Upper lobe of right lung (tissue), 1 donor: ENCODE measurements at regions not wholly inside any gene's neighbourhood (a gene's known extent, or its start where the extent isn't known, plus 50 kb on each side); places are given as distances from the start of the nearest gene placed in this dataset.

Source experiments
- ATAC-seq: fragments of 200-7000 bp; cut with Tn5 transposase; one replicate; pipeline ENCODE4 v1.9.1; 2020; ENCODE audit warnings: mild to moderate bottlenecking, moderate library complexity
- DNase-seq: peaks from one replicate; pipeline ENCODE4 v3.0.0-alpha.2; 2020
- H3K27ac ChIP-seq: fragments of 200-600 bp; one replicate; pipeline ENCODE4 v1.8.0; 2022
- H3K27me3 ChIP-seq: fragments of 200-600 bp; one replicate; pipeline ENCODE4 v1.8.0; 2022; ENCODE audit warnings: mild to moderate bottlenecking
- H3K36me3 ChIP-seq: fragments of 200-600 bp; one replicate; pipeline ENCODE4 v1.8.0; 2022
- H3K4me1 ChIP-seq: fragments of 200-600 bp; one replicate; pipeline ENCODE4 v1.8.0; 2022
- H3K4me3 ChIP-seq: fragments of 200-600 bp; one replicate; pipeline ENCODE4 v1.8.0; 2022; ENCODE audit warnings: mild to moderate bottlenecking
- H3K9me3 ChIP-seq: fragments of 200-600 bp; one replicate; pipeline ENCODE4 v1.8.0; 2022
- CTCF ChIP-seq: fragments of 200-600 bp; IDR thresholded peaks from one replicate; pipeline ENCODE4 v1.8.0; 2022; ENCODE audit warnings: antibody characterized with exemption
- intact Hi-C: fragments of 100-400 bp; cut with DNase I; formaldehyde crosslinking; loops from one replicate; pipeline ENCODE4 v1.11.0; 2022
- donor health status: DM: no; HTN: yes; CAD: no; lungs with severe emphysema.

- no peaks in the 10 kb centered on the region for H3K36me3 ChIP-seq
- no peak for DNase-seq
- intact Hi-C loops: no loop called here
- no peak for ATAC-seq
- no peaks in the 10 kb centered on the region for H3K9me3 ChIP-seq
- no peaks in the 10 kb centered on the region for H3K4me1 ChIP-seq
- H3K4me3 ChIP-seq: no peak overlapping the region
- H3K27ac ChIP-seq: no peak overlapping the region
- H3K27me3 ChIP-seq: no peaks in the 10 kb centered on the region
- TF ChIP-seq CTCF: no peak
These were observed 220.1 kb upstream of the RNF32 start for GRCh38 chr7:156420496-156420895.

GRCh38 chr7:156419782-156420181 is 220.8 kb upstream of the RNF32 start:
- Histone ChIP-seq H3K9me3 (no peaks in the 10 kb centered on the region), H3K4me1 (no peaks in the 10 kb centered on the region), H3K27me3 (no peaks in the 10 kb centered on the region), H3K27ac (no peak overlapping the region), H3K4me3 (no peak overlapping the region), H3K36me3 (no peaks in the 10 kb centered on the region)
- intact Hi-C loops: no loop called here
- ATAC-seq: peak; percentile 72
- no peak for DNase-seq
- TF ChIP-seq CTCF: no peak

GRCh38 chr7:156402255-156402654 is 238.3 kb upstream of the RNF32 start:
- intact Hi-C loops: no loop called here
- no peaks in the 10 kb centered on the region for H3K4me1 ChIP-seq
- no peak overlapping the region for H3K4me3 ChIP-seq
- H3K27ac ChIP-seq: no peak overlapping the region
- H3K36me3 ChIP-seq: no peaks in the 10 kb centered on the region
- no peaks in the 10 kb centered on the region for H3K9me3 ChIP-seq
- TF ChIP-seq CTCF: no peak
- no peak for ATAC-seq
- no peak for DNase-seq
- no peaks in the 10 kb centered on the region for H3K27me3 ChIP-seq

GRCh38 chr7:156401617-156402016 is 239.0 kb upstream of the RNF32 start:
- TF ChIP-seq CTCF: no peak
- H3K27ac ChIP-seq: no peak overlapping the region
- H3K9me3 ChIP-seq: no peaks in the 10 kb centered on the region
- H3K27me3 ChIP-seq: no peaks in the 10 kb centered on the region
- H3K36me3 ChIP-seq: no peaks in the 10 kb centered on the region
- intact Hi-C loops: no loop called here
- H3K4me3 ChIP-seq: no peak overlapping the region
- no peak for ATAC-seq
- no peaks in the 10 kb centered on the region for H3K4me1 ChIP-seq
- DNase-seq: no peak

- Histone ChIP-seq H3K27me3 (no peaks in the 10 kb centered on the region), H3K4me1 (no peaks in the 10 kb centered on the region), H3K27ac (no peak overlapping the region), H3K9me3 (no peaks in the 10 kb centered on the region), H3K36me3 (no peaks in the 10 kb centered on the region), H3K4me3 (no peak overlapping the region)
- intact Hi-C loops: no loop called here
- DNase-seq (no peak), ATAC-seq (no peak)
- TF ChIP-seq CTCF: no peak
These were observed 240.5 kb upstream of the RNF32 start for GRCh38 chr7:156400046-156400445.

GRCh38 chr7:156397249-156397648 is 243.3 kb upstream of the RNF32 start:
- no peak for ATAC-seq
- Histone ChIP-seq H3K27ac (no peak overlapping the region), H3K9me3 (no peaks in the 10 kb centered on the region), H3K36me3 (no peaks in the 10 kb centered on the region), H3K4me3 (no peak overlapping the region), H3K4me1 (no peaks in the 10 kb centered on the region), H3K27me3 (no peaks in the 10 kb centered on the region)
- intact Hi-C loops: no loop called here
- no peak for DNase-seq
- TF ChIP-seq CTCF: no peak
